ENCODE measurements at regions not wholly inside any gene's neighbourhood (a gene's known extent, or its start where the extent isn't known, plus 50 kb on each side); places are given as distances from the start of the nearest gene placed in this dataset.
A peak's percentile ranks its signal among the peaks of the same experiment; 100 is the strongest.

- Mint-ChIP-seq H3K4me3 (no peak overlapping the region), H3K27ac (no peak overlapping the region), H3K9me3 (no peaks in the 10 kb centered on the region), H3K36me3 (ENCODE audit: low read depth) (no peaks in the 10 kb centered on the region), H3K4me1 (peaks cover 20% of the 10 kb centered on the region), H3K27me3 (ENCODE audit: insufficient read depth) (peaks cover 3% of the 10 kb centered on the region)
- no peaks in the 10 kb centered on the region for H3K36me3 ChIP-seq (ENCODE audit: control insufficient read depth, insufficient read depth, low read length)
- 89 to 91% methylated on average over 5 to 9 of the region's 9 CpGs for WGBS, 2 experiments (ENCODE audit: insufficient coverage in 1 of 2, insufficient read length in 1 of 2)
- no peak overlapping the region for H3K9ac ChIP-seq (ENCODE audit: extremely low read depth, low read length, poor library complexity, severe bottlenecking)
- H3K9me3 ChIP-seq (ENCODE audit: control insufficient read depth, low read length): no peaks in the 10 kb centered on the region
- TF ChIP-seq CTCF (conservative IDR thresholded peaks at IDR 0.05): no peak
- H3K27ac ChIP-seq (ENCODE audit: low read depth, low read length): no peak overlapping the region
- H3K27me3 ChIP-seq (ENCODE audit: control insufficient read depth, insufficient read depth, low read length, poor library complexity, severe bottlenecking): no peaks in the 10 kb centered on the region
- DNase-seq: no peak
- no peak overlapping the region for H3K4me3 ChIP-seq (ENCODE audit: low read length)
- no peaks in the 10 kb centered on the region for H3K4me1 ChIP-seq (ENCODE audit: control insufficient read depth, insufficient read depth, low read length)
Measured at GRCh38 chr2:2540406-2540805, 209.3 kb upstream of the MYT1L start.

- no peaks in the 10 kb centered on the region for H3K36me3 ChIP-seq (ENCODE audit: control insufficient read depth, insufficient read depth, low read length)
Measured at GRCh38 chr2:2536416-2537056, 205.5 kb upstream of the MYT1L start.

GRCh38 chr2:2530334-2530733 lies 199.3 kb upstream of the MYT1L start:
- WGBS, 2 experiments (ENCODE audit: insufficient coverage in 1 of 2, insufficient read length in 1 of 2): 91 to 92% methylated on average over 5 to 10 of the region's 10 CpGs
- no peak overlapping the region for H3K9ac ChIP-seq (ENCODE audit: extremely low read depth, low read length, poor library complexity, severe bottlenecking)
- Mint-ChIP-seq H3K9me3 (no peaks in the 10 kb centered on the region), H3K4me3 (no peak overlapping the region), H3K36me3 (ENCODE audit: low read depth) (no peaks in the 10 kb centered on the region), H3K4me1 (peaks cover 10% of the 10 kb centered on the region), H3K27ac (no peak overlapping the region), H3K27me3 (ENCODE audit: insufficient read depth) (no peaks in the 10 kb centered on the region)
- H3K27me3 ChIP-seq (ENCODE audit: control insufficient read depth, insufficient read depth, low read length, poor library complexity, severe bottlenecking): no peaks in the 10 kb centered on the region
- H3K9me3 ChIP-seq (ENCODE audit: control insufficient read depth, low read length): no peaks in the 10 kb centered on the region
- DNase-seq: peak; percentile 67
- H3K4me3 ChIP-seq (ENCODE audit: low read length): no peak overlapping the region
- H3K36me3 ChIP-seq (ENCODE audit: control insufficient read depth, insufficient read depth, low read length): no peaks in the 10 kb centered on the region
- TF ChIP-seq CTCF (conservative IDR thresholded peaks at IDR 0.05): peak; percentile 57
- H3K4me1 ChIP-seq (ENCODE audit: control insufficient read depth, insufficient read depth, low read length): peaks cover 2% of the 10 kb centered on the region
- H3K27ac ChIP-seq (ENCODE audit: low read depth, low read length): no peak overlapping the region

More at GRCh38 chr2:2536416-2537056, 205.5 kb upstream of the MYT1L start:
- no peaks in the 10 kb centered on the region for H3K27me3 Mint-ChIP-seq (ENCODE audit: insufficient read depth)
- H3K27me3 ChIP-seq (ENCODE audit: control insufficient read depth, insufficient read depth, low read length, poor library complexity, severe bottlenecking): no peaks in the 10 kb centered on the region
- no peak for TF ChIP-seq CTCF (conservative IDR thresholded peaks at IDR 0.05)
- H3K27ac ChIP-seq (ENCODE audit: low read depth, low read length): no peak overlapping the region
- no peak overlapping the region for H3K4me3 Mint-ChIP-seq
- 92 to 100% methylated on average over 9 to 11 of the region's 11 CpGs for WGBS, 2 experiments (ENCODE audit: insufficient coverage in 1 of 2, insufficient read length in 1 of 2)
- no peaks in the 10 kb centered on the region for H3K4me1 ChIP-seq (ENCODE audit: control insufficient read depth, insufficient read depth, low read length)
- H3K4me1 Mint-ChIP-seq: peaks cover 5% of the 10 kb centered on the region
- H3K9me3 ChIP-seq (ENCODE audit: control insufficient read depth, low read length): no peaks in the 10 kb centered on the region
- no peaks in the 10 kb centered on the region for H3K9me3 Mint-ChIP-seq
- H3K36me3 Mint-ChIP-seq (ENCODE audit: low read depth): no peaks in the 10 kb centered on the region
- H3K27ac Mint-ChIP-seq: peak overlapping the region; percentile 44
- H3K4me3 ChIP-seq (ENCODE audit: low read length): no peak overlapping the region
- peak; percentile 26 for DNase-seq
- H3K9ac ChIP-seq (ENCODE audit: extremely low read depth, low read length, poor library complexity, severe bottlenecking): no peak overlapping the region
